ENCODE measurements at regions not wholly inside any gene's neighbourhood (a gene's known extent, or its start where the extent isn't known, plus 50 kb on each side); places are given as distances from the start of the nearest gene placed in this dataset.
"Not testable (repeated sequence)": the region's sequence is repeated elsewhere in the genome, so short reads cannot be mapped to it uniquely, and the experiment has no call there.

- no peaks in the 10 kb centered on the region for H3K27me3 ChIP-seq (ENCODE audit: control insufficient read depth, insufficient read depth, low read length)
- H3K4me3 ChIP-seq (ENCODE audit: low read depth, low read length): no peak overlapping the region
- H3K36me3 ChIP-seq (ENCODE audit: control insufficient read depth, insufficient read depth, low read length): no peaks in the 10 kb centered on the region
- TF ChIP-seq CTCF (IDR thresholded peaks at IDR 0.05; ENCODE audit: insufficient read depth, low read length, poor library complexity, severe bottlenecking): no peak
- DNase-seq (ENCODE audit: low read depth): no peak
These were observed 806.8 kb downstream of the PLCL1 start for GRCh38 chr2:198611201-198611600.

- Histone ChIP-seq H3K27me3 (ENCODE audit: control insufficient read depth, insufficient read depth, low read length) (no peaks in the 10 kb centered on the region), H3K4me3 (ENCODE audit: low read depth, low read length) (no peak overlapping the region), H3K36me3 (ENCODE audit: control insufficient read depth, insufficient read depth, low read length) (no peaks in the 10 kb centered on the region)
- TF ChIP-seq CTCF (IDR thresholded peaks at IDR 0.05; ENCODE audit: insufficient read depth, low read length, poor library complexity, severe bottlenecking): no peak
- DNase-seq (ENCODE audit: low read depth): no peak
These were observed 800.2 kb downstream of the PLCL1 start for GRCh38 chr2:198604599-198604998.

GRCh38 chr2:198602986-198603385, 798.6 kb downstream of the PLCL1 start:
- H3K27me3 ChIP-seq (ENCODE audit: control insufficient read depth, insufficient read depth, low read length); H3K36me3 ChIP-seq (ENCODE audit: control insufficient read depth, insufficient read depth, low read length); H3K4me3 ChIP-seq (ENCODE audit: low read depth, low read length); DNase-seq (ENCODE audit: low read depth): not testable (repeated sequence)

- Histone ChIP-seq H3K4me3 (ENCODE audit: low read depth, low read length) (no peak overlapping the region), H3K27me3 (ENCODE audit: control insufficient read depth, insufficient read depth, low read length) (no peaks in the 10 kb centered on the region), H3K36me3 (ENCODE audit: control insufficient read depth, insufficient read depth, low read length) (no peaks in the 10 kb centered on the region)
- no peak for TF ChIP-seq CTCF (IDR thresholded peaks at IDR 0.05; ENCODE audit: insufficient read depth, low read length, poor library complexity, severe bottlenecking)
- no peak for DNase-seq (ENCODE audit: low read depth)
These were observed 793.3 kb downstream of the PLCL1 start for GRCh38 chr2:198597648-198598047.

GRCh38 chr2:198596985-198597384, 792.6 kb downstream of the PLCL1 start:
- no peaks in the 10 kb centered on the region for H3K36me3 ChIP-seq (ENCODE audit: control insufficient read depth, insufficient read depth, low read length)
- no peaks in the 10 kb centered on the region for H3K27me3 ChIP-seq (ENCODE audit: control insufficient read depth, insufficient read depth, low read length)
- no peak for TF ChIP-seq CTCF (IDR thresholded peaks at IDR 0.05; ENCODE audit: insufficient read depth, low read length, poor library complexity, severe bottlenecking)
- no peak overlapping the region for H3K4me3 ChIP-seq (ENCODE audit: low read depth, low read length)
- DNase-seq (ENCODE audit: low read depth): no peak

- Histone ChIP-seq H3K36me3 (ENCODE audit: control insufficient read depth, insufficient read depth, low read length) (no peaks in the 10 kb centered on the region), H3K4me3 (ENCODE audit: low read depth, low read length) (no peak overlapping the region), H3K27me3 (ENCODE audit: control insufficient read depth, insufficient read depth, low read length) (no peaks in the 10 kb centered on the region)
- no peak for DNase-seq (ENCODE audit: low read depth)
- no peak for TF ChIP-seq CTCF (IDR thresholded peaks at IDR 0.05; ENCODE audit: insufficient read depth, low read length, poor library complexity, severe bottlenecking)
These were observed 791.3 kb downstream of the PLCL1 start for GRCh38 chr2:198595721-198596120.
